ENCODE measurements at regions not wholly inside any gene's neighbourhood (a gene's known extent, or its start where the extent isn't known, plus 50 kb on each side); places are given as distances from the start of the nearest gene placed in this dataset.

DNA sequence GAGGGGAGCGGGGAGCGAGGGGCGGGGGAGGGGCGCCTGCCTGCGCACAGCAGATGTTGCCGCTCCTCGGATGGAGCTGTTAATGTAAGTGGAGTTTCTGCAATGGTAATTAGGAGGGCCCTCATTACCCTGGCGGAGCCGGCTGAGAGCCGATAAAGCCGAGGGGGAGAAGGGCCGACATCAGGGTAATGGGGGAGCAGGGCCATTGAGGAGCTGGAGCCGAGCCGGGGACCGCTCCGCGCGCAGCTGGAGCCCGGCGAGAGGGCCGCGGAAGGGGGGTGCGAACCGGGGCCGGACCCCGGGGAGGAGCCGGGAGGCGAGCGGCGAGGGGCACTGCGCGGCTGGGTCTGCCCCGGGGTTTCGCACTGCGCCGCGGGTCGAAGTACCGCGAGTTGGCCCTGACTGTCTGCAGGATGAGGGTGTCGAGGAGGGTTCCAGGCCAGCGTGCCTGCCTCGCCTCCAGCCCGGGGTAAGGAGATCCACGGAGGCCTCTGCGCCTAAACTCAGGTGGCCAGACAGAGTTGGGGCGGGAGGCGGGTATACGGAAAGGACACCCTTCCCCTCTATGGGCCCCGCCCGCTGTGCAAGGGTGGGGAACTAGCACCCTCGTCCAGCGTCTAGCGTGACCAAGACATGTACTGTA is 55.0 kb upstream of the LBX1 start:
- no peak overlapping the region for H3K4me2 ChIP-seq (ENCODE audit: low read length)
- TF ChIP-seq ELF1 (IDR thresholded peaks at IDR 0.05; ENCODE audit: borderline replicate concordance, low read depth) (no peak), YY1 (IDR thresholded peaks at IDR 0.05; ENCODE audit: extremely low read depth, insufficient replicate concordance, low read depth, low read length) (no peak), CTCF (IDR thresholded peaks at IDR 0.05 in 2 of 3, conservative IDR thresholded peaks at IDR 0.05 in 1 of 3; ENCODE audit: borderline replicate concordance in 1 of 3, insufficient read depth in 1 of 3, low read depth in 2 of 3, low read length in 2 of 3) (no peak), RAD21 (IDR thresholded peaks at IDR 0.05; ENCODE audit: low read depth) (no peak), POLR2A (IDR thresholded peaks at IDR 0.05; ENCODE audit: borderline replicate concordance, extremely low read depth, insufficient read depth, insufficient read length) (no peak), TCF7L2 (IDR thresholded peaks at IDR 0.05; ENCODE audit: borderline replicate concordance, extremely low read depth, insufficient read depth, insufficient read length) (no peak), EZH2 (IDR thresholded peaks at IDR 0.05) (no peak), ZNF274 (IDR thresholded peaks at IDR 0.05; ENCODE audit: low read depth, low read length) (no peak), SIN3A (IDR thresholded peaks at IDR 0.05; ENCODE audit: low read depth) (no peak), FOSL1 (IDR thresholded peaks at IDR 0.05; ENCODE audit: low read depth) (no peak), POLR2AphosphoS5 (IDR thresholded peaks at IDR 0.05; ENCODE audit: low read depth, low read length) (no peak), SRF (IDR thresholded peaks at IDR 0.05; ENCODE audit: low read depth) (no peak), CEBPB (IDR thresholded peaks at IDR 0.05; ENCODE audit: low read depth) (no peak), SP1 (IDR thresholded peaks at IDR 0.05; ENCODE audit: low read depth) (no peak), ATF3 (IDR thresholded peaks at IDR 0.05) (no peak), EZH2phosphoT487 (IDR thresholded peaks at IDR 0.05; ENCODE audit: borderline replicate concordance) (no peak), JUND (IDR thresholded peaks at IDR 0.05) (no peak), CBX3 (IDR thresholded peaks at IDR 0.05; ENCODE audit: low read depth) (no peak), ZFX (IDR thresholded peaks at IDR 0.05) (no peak)
- TF ChIP-seq, protein P1, sequence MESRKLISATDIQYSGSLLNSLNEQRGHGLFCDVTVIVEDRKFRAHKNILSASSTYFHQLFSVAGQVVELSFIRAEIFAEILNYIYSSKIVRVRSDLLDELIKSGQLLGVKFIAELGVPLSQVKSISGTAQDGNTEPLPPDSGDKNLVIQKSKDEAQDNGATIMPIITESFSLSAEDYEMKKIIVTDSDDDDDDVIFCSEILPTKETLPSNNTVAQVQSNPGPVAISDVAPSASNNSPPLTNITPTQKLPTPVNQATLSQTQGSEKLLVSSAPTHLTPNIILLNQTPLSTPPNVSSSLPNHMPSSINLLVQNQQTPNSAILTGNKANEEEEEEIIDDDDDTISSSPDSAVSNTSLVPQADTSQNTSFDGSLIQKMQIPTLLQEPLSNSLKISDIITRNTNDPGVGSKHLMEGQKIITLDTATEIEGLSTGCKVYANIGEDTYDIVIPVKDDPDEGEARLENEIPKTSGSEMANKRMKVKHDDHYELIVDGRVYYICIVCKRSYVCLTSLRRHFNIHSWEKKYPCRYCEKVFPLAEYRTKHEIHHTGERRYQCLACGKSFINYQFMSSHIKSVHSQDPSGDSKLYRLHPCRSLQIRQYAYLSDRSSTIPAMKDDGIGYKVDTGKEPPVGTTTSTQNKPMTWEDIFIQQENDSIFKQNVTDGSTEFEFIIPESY (IDR thresholded peaks at IDR 0.05; ENCODE audit: extremely low read depth, insufficient replicate concordance, low read length) = no peak
- no peaks in the 10 kb centered on the region for H3K79me2 ChIP-seq (ENCODE audit: insufficient read depth, low read length)
- H3K9me2 ChIP-seq (ENCODE audit: insufficient read depth) = no peaks in the 10 kb centered on the region
- DNase-seq (ENCODE audit: low read depth, low spot score) (no peak), ATAC-seq (no peak)
- CTCF ChIA-PET = interaction anchor here (0.7 kb wide), 1 partner anchor 12 kb away, joined by 3 read pairs; no protein-coding TSS in a partner anchor
- no TSS peak for BruUV-seq (replicated peaks)
- H3K27me3 ChIP-seq (ENCODE audit: insufficient read depth, low read length) = no peaks in the 10 kb centered on the region
- POLR2A ChIA-PET = no interaction called here
- intact Hi-C loops (cut with micrococcal nuclease) = no loop called here
- no peaks in the 10 kb centered on the region for H3K9me3 ChIP-seq (ENCODE audit: control insufficient read depth in 1 of 2, insufficient read depth in 1 of 2, low read depth in 1 of 2, low read length in 2 of 2)
- no peaks in the 10 kb centered on the region; a peak in 1 of 4 replicates for H3K4me1 ChIP-seq (ENCODE audit: control insufficient read depth in 1 of 2, insufficient read depth in 2 of 2, low read length in 2 of 2)
- no peaks in the 10 kb centered on the region for H3K36me3 ChIP-seq (ENCODE audit: control insufficient read depth in 1 of 2, insufficient read depth in 2 of 2, low read length in 2 of 2)
- H4K20me1 ChIP-seq (ENCODE audit: insufficient read depth) = no peaks in the 10 kb centered on the region
- no peak overlapping the region for H3K27ac ChIP-seq (ENCODE audit: low read depth, low read length)
- no peak overlapping the region for H2AFZ ChIP-seq (ENCODE audit: low read depth, low read length, poor library complexity, severe bottlenecking)
- RAD21 ChIA-PET (ENCODE audit: low non-redundant PET in 1 of 2, low total read pairs in 2 of 2, uncharacterized antibody in 2 of 2, unreplicated experiment in 2 of 2) = no interaction called here
- no peak overlapping the region for H3K4me3 ChIP-seq (replicated peaks in 1 of 2; ENCODE audit: low read depth in 1 of 2, low read length in 2 of 2)
- H3K9ac ChIP-seq (ENCODE audit: low read length) = no peak overlapping the region
